ENCODE measurements at regions not wholly inside any gene's neighbourhood (a gene's known extent, or its start where the extent isn't known, plus 50 kb on each side); places are given as distances from the start of the nearest gene placed in this dataset.

DNA sequence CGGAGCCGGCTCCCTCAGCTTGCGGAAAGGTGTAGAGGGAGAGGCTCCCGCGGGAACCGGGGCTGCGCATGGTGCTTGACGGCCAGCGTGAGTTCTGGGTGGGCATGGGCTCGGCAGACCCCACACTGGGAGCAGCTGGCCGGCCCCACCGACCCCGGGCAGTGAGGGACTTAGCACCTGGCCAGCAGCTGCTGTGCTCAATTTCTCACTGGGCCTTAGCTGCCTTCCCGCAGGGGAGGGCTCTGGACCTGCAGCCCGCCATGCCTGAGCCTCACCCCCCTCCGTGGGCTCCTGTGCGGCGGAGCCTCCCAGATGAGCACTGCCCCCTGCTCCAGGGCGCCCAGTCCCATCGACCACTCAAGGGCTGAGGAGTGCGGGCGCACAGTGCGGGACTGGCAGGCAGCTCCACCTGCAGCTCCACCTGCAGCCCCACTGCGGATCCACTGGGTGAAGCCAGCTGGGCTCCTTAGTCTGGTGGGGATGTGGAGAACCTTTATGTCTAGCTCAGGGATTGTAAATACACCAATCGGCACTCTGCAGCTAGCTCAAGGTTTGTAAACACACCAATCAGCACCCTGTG, 1141.8 kb downstream of the PCDH17 start:
- intact Hi-C loops (cut with micrococcal nuclease), result no loop called here

DNA sequence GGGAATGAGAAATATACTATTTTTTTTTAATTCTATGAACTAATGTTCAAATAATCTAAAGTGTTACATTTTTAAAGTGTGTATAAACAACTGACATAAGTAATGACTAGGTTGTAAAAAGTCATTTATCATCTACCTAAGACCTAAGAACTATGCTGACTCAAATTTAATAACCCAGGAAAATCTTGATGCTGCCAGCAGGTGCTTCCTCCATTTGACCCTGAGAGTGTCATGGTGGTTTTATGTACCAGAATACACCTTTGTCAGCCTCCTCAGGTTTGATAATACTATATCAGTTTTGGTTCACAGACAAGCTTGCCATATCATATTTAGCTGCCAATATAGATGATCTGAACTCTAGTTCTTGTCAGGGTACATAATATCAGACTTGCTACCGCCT, 1151.2 kb downstream of the PCDH17 start:
- intact Hi-C loops (cut with micrococcal nuclease), result no loop called here

DNA sequence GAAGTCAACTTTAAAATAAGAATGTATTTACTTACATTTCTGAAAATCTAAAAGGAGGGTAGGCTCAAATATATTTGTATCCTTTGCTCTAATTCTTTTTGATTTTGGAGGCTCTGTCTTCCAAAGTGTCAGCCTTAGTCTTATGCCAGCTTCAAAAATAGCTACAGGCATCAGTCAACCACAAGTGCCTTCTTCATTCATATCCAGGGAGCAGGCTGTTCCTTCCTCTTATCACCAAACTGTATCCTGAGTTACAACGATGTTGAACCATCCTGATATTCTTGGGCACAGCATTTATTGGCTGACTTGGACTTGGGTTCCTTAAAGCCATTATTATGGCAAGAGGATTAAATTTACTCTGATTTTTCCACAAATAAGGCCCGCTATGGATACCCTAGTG, 1161.3 kb downstream of the PCDH17 start:
- intact Hi-C loops (cut with micrococcal nuclease), result no loop called here

DNA sequence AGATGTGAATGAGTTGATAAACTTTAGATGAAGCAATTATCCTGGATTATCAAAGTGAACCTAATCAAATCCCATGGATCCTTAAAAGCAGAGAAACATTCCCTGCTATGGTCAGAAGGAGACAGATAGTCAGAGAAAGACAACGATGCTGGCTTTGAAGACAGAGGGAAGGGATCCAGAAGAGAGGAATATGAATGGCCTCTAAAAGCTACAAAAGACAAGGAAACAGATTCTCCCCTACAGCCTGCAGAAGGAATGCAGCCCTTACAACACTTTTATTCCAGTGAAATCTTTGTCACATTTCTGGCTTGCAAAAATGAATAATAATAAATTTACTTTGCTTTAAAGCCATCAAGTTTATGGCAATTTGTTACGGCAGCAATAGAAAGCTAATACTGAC, 1164.2 kb downstream of the PCDH17 start:
- intact Hi-C loops (cut with micrococcal nuclease), result no loop called here

DNA sequence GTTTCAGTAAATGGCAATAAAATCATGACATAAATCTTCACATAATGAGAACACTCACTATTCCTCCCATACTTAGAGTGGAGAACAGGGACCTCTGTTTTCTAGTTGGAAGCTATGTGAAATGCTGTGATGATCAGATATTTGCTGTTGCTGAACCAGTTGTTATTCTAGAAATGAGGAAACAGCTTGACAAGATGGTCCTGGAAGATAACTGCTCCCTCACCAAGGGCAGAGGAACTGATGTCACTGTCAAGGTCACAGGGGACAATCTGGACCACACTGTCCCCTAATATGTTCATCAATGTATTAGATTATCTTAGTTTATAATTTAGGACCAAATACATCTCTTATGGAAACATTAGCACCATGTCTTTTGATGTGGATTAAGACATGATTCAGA, 1173.3 kb downstream of the PCDH17 start:
- intact Hi-C loops (cut with micrococcal nuclease), result no loop called here

DNA sequence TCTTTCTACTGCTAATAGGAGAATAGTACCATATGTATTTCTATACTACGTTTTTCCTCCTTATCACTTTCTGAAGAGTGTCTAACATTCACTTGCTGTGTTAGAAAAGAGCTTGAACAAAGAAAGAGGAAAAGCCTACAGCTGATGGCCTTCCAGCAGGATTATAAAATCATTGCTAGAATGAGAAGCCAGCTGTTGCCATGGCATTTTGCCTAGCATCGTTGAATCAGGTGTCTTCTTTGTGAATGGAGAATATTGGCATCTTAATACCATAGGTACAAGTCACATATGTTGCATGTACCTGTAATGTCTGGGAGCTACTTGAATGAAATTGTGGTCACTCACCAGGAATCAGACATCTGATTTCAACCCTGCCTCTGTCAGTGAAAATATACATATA, 1174.9 kb downstream of the PCDH17 start:
- intact Hi-C loops (cut with micrococcal nuclease), result no loop called here

DNA sequence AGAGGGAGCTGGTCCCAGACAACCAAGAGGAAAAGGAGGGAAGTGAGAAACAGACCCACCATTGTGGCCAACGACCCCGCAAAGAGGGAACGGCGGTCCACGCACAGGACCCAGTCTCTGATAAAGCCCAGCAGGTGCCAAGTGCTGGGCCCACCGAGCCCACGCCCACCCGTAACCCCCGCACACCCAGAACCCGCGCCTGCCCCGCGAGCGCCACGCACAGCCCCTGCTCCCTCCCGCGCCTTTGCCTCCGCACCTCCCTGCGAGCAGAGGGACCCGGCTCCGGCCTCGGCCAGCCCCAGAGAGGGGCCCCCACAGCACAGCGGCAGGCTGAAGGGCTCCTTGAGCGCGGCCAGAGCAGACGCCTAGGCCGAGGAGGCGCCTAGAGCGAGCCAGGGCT, 1192.2 kb downstream of the PCDH17 start:
- intact Hi-C loops (cut with micrococcal nuclease), result no loop called here

DNA sequence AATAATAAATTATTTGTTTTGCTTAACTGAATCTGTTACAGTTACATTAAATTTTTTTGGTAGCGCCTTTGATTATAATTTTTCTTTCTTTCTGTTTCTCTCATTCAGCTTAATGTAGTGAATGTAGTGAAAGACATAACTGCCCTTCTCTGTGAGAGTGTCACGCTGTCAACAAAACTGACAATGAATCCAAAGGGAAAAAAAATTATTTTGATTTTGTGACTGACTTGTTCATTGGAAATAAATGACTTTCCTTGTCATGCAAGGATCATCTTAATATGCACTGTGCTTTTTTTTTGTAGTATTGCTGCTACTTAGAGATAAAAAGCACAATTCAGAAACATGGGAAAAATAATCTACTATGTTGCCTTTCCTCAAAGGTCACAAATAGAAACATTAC, 1196.4 kb downstream of the PCDH17 start:
- intact Hi-C loops (cut with micrococcal nuclease), result no loop called here

DNA sequence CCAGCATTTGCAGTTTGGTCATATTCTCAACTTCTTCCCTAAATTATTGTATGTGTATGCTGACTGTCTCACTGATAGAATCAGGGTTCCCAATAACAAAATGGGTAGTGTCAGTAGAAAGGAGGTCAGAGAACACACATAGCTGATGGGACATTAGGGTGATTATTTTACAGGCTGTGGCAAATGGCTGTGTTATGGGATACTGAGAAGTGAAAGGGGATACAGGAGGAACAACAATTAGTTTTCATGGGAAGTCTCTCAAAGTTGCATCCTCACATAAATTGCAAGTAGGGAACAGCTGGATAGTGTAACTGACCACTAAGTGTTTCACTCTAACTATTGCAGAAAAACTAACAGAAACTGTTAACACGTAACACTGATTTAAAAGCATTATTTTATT, 1199.3 kb downstream of the PCDH17 start:
- intact Hi-C loops (cut with micrococcal nuclease), result no loop called here

DNA sequence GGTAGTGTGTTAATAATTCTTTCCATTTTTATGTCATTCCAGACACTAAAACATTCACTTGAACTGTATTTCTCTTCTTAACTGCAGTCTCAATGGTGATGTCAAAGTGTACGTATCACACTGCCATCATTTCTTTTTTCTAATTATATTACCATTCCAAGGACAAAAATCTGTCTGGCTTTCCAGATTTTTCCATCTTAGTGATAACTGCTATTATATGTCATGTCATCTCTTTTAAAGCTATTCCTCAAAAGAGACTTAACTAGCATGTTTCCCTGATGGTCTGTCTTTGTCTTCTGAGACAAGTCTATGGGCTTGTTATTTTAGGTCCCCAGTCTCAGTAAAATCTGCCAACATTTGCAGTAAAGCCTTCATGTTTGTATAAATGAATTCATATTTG, 1207.1 kb downstream of the PCDH17 start:
- intact Hi-C loops (cut with micrococcal nuclease), result no loop called here

DNA sequence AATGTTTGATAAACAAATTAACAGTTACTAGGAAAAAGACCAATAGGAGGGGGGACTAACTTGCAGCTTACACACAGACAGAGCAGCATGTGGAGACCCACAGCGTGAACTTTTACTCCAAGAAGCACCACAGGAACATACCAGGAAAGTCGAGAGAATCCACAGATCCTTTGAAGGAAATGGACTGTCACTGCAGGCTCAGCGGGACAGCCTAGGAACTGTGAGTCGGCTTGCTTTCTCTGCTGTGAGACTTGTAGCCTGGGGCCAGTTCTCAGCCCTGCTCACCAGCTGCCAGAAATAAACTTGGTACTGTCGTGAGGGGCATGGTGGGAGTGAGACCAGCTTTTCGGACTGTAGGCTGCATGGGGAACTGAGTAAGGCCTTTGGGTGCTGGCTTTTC, 1211.5 kb downstream of the PCDH17 start:
- intact Hi-C loops (cut with micrococcal nuclease), result no loop called here

DNA sequence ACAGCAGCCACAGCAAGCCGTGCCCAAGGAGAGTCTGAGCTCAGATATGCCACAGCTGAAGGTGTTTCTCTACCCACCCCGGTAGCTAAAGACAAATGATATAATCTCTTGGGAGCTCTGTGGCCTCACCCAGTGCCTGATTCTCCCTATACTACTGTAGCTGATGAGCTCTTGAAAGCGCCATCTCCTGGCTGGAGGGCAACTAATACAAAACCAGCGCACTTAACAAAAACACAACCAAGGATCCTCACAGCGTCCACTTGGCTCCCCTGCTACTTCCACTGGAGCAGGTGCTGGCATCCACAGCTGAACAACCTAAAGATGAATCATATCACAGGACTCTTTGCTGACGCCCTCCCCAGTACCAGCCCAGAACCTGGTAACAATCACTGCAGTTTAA, 1212.0 kb downstream of the PCDH17 start:
- intact Hi-C loops (cut with micrococcal nuclease), result no loop called here

DNA sequence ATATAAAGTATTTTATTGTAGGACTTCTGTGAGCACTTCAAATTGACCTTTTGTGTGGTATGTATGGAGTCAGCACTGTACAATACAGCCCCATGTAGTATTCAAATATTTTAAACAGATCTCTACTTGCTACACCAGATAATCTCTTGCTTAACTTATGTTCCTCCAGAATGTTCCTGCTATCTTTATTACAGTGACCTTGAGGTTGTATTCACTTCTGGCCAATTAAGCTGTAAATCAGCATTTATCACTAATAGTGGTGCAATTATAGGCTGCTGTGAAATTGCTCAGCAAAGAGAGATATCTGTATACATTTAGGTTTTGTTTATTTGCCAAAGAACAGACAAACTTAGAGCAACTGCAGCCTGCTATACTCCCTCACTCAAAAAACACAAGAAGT, 1218.6 kb downstream of the PCDH17 start:
- intact Hi-C loops (cut with micrococcal nuclease), result no loop called here

DNA sequence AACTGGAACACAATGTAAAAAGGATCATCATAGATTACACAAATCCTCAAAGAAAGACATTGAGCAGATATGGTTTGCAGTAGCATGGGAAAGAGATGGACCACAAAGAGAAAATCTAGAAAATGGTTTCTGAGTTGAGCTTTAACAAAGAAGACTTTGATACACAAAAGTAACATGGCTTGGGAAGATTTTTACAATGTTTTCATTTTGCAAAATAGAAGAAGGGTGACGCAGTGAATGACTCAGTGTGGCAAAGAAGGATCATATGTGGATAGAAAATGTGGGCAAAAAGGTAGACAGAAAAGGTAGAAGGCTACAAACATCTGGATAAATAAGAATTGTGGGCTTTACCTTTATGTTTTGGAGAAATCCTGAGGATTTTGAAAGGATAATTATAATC, 1220.5 kb downstream of the PCDH17 start:
- intact Hi-C loops (cut with micrococcal nuclease), result no loop called here

DNA sequence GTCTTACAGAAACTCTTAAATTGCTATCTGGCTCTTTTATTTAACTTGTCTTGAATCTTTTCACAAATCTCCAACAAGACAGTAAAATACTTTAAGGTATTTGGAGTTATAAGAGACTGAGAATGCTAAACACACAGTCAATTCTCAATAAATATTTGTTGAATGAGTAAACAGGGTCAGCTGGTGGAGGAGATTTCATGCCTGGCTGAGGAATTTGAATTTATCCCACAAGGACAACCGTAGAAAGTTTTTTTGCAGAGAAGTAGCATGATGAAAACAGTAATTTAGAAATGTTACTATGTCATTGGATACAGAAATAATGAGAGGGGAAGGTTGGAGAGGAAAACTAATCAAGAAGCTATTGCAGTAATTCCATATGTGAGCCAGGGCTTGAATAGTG, 1223.7 kb downstream of the PCDH17 start:
- intact Hi-C loops (cut with micrococcal nuclease), result no loop called here

DNA sequence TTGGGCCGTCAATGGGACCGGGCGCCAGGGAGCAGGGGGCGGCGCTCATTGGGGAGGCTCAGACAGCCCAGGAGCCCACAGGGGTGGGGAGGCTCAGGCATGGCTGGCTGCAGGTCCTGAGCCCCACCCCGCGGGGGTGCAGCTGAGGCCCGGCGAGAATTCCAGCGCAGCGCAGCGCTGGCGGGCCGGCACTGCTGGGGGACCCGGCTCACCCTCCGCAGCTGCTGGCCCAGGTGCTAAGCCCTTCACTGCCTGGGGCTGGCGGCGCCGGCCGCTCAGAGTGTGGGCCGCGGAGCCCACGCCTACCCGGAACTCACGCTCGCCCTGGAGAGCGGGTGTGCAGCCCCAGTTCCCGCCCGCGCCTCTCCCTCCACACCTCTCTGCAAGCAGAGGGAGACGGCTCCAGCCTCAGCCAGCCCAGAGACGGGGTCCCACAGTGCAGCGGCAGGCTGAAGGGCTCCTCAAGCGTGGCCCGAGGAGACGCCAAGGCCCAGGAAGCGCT, 1227.4 kb downstream of the PCDH17 start:
- intact Hi-C loops (cut with micrococcal nuclease), result no loop called here

DNA sequence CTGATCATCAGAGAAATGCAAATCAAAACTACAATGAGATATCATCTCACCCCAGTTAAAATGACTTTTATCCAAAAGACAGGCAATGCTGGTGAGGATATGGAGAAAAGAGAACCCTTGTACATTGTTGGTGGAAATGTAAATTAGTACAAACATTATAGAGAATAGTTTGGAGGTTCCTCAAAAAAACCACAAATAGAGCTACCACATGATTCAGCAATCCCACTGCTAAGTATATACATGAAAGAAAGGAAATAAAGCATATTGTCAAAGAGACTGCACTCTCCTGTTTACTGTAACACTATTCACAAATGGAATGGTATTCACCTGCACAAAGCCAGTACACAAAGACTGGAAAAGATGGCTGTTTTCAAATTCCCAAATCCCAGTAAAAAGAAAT, 1233.7 kb downstream of the PCDH17 start:
- intact Hi-C loops (cut with micrococcal nuclease), result no loop called here

DNA sequence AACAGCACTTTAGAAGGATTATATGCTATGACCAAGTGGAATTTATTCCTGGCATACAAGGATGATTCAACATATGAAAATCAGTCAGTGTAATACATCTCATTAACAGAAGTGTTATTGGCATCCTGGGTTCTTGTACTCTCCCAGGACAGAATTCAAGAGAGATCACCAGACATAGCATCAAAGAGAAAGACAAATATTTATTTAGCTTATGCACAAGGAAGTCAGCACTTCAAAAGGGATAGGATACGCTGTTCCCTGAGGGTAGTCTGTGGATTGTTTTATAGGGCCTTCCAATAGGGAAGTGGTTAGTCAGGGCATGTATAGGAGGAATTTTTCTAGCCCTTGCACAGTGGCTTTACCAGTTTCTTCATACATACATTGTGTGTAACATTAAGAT, 1238.0 kb downstream of the PCDH17 start:
- intact Hi-C loops (cut with micrococcal nuclease), result no loop called here

DNA sequence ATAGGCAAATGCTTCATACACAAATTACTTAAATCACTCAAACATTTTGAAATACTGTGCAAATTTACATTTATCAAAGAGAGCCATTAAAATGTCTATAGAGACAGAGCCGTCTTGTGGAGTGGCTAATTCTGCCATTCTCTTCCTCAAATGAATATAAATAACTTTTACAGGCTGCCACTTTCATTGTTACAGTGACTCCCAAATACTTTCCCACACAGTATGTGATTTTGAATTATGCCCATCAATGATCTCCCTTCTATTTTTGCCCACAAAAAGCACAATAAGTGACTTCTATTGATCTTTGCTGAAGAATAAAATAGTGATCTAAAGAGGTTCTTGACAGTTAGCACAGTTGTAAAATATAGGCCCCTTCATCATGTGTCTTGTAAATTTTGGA, 1244.9 kb downstream of the PCDH17 start:
- intact Hi-C loops (cut with micrococcal nuclease), result no loop called here

DNA sequence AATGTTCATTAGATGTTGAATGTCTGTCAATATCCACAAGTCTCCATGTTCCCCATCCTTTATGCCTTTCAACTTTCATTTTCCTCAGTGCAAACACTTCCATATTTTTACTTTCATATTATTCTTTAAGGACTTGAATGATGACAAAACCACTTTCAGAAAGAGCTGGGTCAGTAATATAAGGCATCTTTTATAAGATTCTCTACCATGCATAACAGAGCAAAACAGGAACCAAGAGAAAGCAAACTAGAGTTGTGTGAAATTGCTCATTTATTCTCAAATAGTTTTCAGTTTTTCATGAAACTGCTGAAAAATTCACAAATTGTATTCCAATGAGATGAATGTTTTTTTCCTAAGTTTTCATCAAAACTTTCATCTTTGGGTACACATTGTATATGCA, 1247.6 kb downstream of the PCDH17 start:
- intact Hi-C loops (cut with micrococcal nuclease), result no loop called here

DNA sequence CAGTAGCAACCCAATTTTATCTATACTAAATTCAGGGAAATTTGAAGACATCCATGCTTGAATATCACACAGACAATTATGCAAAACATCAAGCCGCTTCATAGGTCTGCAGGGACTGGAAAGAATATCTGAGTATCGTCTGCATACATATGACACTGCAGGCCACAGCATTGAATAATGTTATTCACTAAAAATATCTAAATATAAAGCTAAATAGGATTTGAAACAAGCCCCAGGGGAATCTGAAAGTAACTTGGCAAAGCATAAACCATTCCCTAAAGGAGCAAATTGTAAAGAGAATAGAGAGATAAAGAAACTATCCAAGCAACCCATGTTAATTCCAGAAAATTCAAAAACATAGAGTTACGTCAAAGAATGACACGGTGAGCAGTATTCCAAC, 1251.0 kb downstream of the PCDH17 start:
- intact Hi-C loops (cut with micrococcal nuclease), result no loop called here

DNA sequence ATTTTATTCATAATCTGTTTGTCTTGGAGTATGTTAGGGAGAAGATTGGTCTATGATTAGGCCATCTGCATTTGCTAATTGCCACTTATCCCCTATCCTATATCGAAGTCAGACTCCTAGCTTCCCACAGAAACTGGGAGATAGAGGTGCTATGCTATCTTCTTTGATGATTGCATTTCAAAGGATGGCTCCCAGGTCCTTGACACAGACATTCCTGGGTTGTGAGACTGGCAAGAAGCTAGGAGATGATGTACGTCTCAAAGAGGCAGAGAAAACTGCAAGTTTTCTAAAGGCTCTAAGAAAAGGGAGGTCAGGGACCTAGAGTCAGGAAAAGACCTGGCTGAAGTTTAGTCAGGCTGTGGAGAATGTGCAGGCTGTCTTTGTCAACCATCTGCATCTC, 1251.9 kb downstream of the PCDH17 start:
- intact Hi-C loops (cut with micrococcal nuclease), result no loop called here

DNA sequence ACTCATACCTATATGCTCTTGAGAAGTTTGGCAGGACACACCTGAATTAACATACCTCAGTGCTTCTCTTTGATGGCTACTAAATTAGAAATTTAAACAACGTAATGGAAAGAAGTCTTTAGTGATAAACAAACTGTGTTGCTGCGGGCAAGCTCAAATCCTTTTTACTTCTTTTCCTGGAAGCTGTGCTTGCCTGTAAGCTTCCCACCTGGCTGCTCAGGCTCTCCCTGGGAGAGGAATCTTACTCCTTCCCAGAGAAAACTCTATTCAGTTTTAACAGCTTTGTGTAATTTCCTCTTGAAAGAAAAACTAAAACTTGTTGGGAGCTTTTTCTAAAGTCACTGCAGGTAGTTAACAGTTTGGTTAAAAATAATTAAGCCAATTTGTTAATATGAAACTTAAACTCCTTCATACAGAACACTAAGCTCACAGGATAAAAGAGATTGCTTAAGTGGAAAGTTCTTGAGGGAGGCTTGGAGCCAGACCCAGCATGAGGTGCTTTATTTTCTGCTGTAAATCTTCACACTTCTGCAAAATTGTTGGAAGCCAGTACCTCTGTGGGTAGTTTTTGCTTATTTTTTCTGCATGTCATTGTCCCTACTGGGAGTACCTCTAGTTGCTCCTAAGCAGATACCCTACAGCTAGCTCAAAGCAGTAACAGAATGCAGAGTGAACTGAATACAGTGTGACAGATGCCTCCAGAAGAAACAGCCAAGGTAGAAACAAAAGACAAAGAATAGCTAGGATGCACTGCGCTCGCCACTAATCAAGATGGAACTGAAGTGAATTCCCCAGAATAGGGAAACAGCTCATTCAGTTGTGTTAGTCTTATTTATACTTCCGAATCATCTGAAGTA, 1253.0 kb downstream of the PCDH17 start:
- intact Hi-C loops (cut with micrococcal nuclease), result no loop called here
